GM23338 (cell line): ENCODE measurements at regions not wholly inside any gene's neighbourhood (a gene's known extent, or its start where the extent isn't known, plus 50 kb on each side); places are given as distances from the start of the nearest gene placed in this dataset.

Experiments used
- ATAC-seq: fragments of 200-7000 bp; cut with Tn5 transposase; 3 replicates; pipeline ENCODE4 v1.9.1; 2020
- DNase-seq: peaks from one replicate; pipeline ENCODE4 v3.0.0-alpha.2; 2015; ENCODE audit warnings: low spot score
- H2AFZ ChIP-seq: fragments of 200-600 bp; sonication (generic); 2 replicates; pipeline ENCODE4 v1.8.0; 2016; ENCODE audit warnings: antibody characterized with exemption, mild to moderate bottlenecking, moderate library complexity
- H3F3A ChIP-seq: fragments of 200-600 bp; sonication (generic); replicated peaks from 2 replicates; pipeline ENCODE4 v1.8.0; 2017; ENCODE audit warnings: antibody characterized with exemption, mixed run types, low read depth
- H3K27ac ChIP-seq: fragments of 200-600 bp; sonication (generic); 2 replicates; pipeline ENCODE4 v1.6.1; 2016; ENCODE audit warnings: low read depth
- H3K27me3 ChIP-seq: fragments of 200-600 bp; sonication (generic); 2 replicates; pipeline ENCODE4 v1.8.0; 2016; ENCODE audit warnings: mild to moderate bottlenecking, mixed run types, moderate library complexity; ENCODE audit not compliant: insufficient read depth
- H3K36me3 ChIP-seq: fragments of 200-600 bp; sonication (generic); 2 replicates; pipeline ENCODE4 v1.8.0; 2016; ENCODE audit warnings: mild to moderate bottlenecking; ENCODE audit not compliant: insufficient read depth
- H3K4me1 ChIP-seq: fragments of 200-600 bp; sonication (generic); 2 replicates; pipeline ENCODE4 v1.8.0; 2016; ENCODE audit warnings: mild to moderate bottlenecking, moderate library complexity; ENCODE audit not compliant: insufficient read depth
- H3K4me2 ChIP-seq: fragments of 200-600 bp; sonication (generic); 2 replicates; pipeline ENCODE4 v1.7.1; 2017; ENCODE audit warnings: mixed run types
- H3K4me3 ChIP-seq: fragments of 200-600 bp; sonication (generic); 2 replicates; pipeline ENCODE4 v1.6.1; 2016; ENCODE audit warnings: mixed run types
- H3K79me2 ChIP-seq: fragments of 200-600 bp; sonication (generic); replicated peaks from 2 replicates; pipeline ENCODE4 v1.8.0; 2017; ENCODE audit warnings: mild to moderate bottlenecking; ENCODE audit not compliant: insufficient read depth
- H3K9me2 ChIP-seq: fragments of 200-600 bp; sonication (generic); 2 replicates; pipeline ENCODE4 v1.8.0; 2017; ENCODE audit not compliant: insufficient read depth
- H4K20me1 ChIP-seq: fragments of 200-600 bp; sonication (generic); replicated peaks from 2 replicates; pipeline ENCODE4 v1.8.0; 2017; ENCODE audit warnings: mild to moderate bottlenecking; ENCODE audit not compliant: insufficient read depth
- H3K27ac Mint-ChIP-seq: 2 replicates; pipeline ENCODE4 v1.8.0; 2020; ENCODE audit warnings: inconsistent platforms, mild to moderate bottlenecking, moderate library complexity, mixed read lengths
- H3K27me3 Mint-ChIP-seq: 3 replicates; pipeline ENCODE4 v1.8.0; 2022; ENCODE audit warnings: low read depth, mild to moderate bottlenecking, moderate library complexity, mixed read lengths, inconsistent platforms; ENCODE audit not compliant: insufficient read depth, poor library complexity
- H3K36me3 Mint-ChIP-seq: 3 replicates; pipeline ENCODE4 v1.8.0; 2021; ENCODE audit warnings: low read depth, mild to moderate bottlenecking, inconsistent platforms, moderate library complexity, mixed read lengths
- H3K4me1 Mint-ChIP-seq: 3 replicates; pipeline ENCODE4 v1.8.0; 2020; ENCODE audit warnings: mild to moderate bottlenecking, inconsistent platforms, mixed read lengths
- H3K4me3 Mint-ChIP-seq: 3 replicates; pipeline ENCODE4 v1.8.0; 2021; ENCODE audit warnings: moderate library complexity, mild to moderate bottlenecking, inconsistent platforms, mixed read lengths
- H3K9me3 Mint-ChIP-seq: 3 replicates; pipeline ENCODE4 v1.8.0; 2020; ENCODE audit warnings: moderate library complexity, mild to moderate bottlenecking, inconsistent platforms, mixed read lengths
- CTCF ChIP-seq, 2 experiments: fragments of 200-600 bp in 1 of 2; sonication (generic) in 1 of 2; conservative IDR thresholded peaks; 2 replicates each; pipeline versions ENCODE4 v1.5.1 to v1.6.1; 2016 to 2017; ENCODE audit warnings: antibody characterized with exemption in 2 of 2, low read depth in 2 of 2, mild to moderate bottlenecking in 2 of 2, moderate library complexity in 1 of 2
- ETS1 ChIP-seq: IDR thresholded peaks from 2 replicates; pipeline ENCODE4 v1.6.1; 2016; ENCODE audit warnings: antibody characterized with exemption
- EZH2 ChIP-seq: fragments of 200-600 bp; sonication (generic); IDR thresholded peaks from one replicate; pipeline ENCODE4 v1.8.0; 2017; ENCODE audit warnings: antibody characterized with exemption, mild to moderate bottlenecking, low read depth; ENCODE audit not compliant: unreplicated experiment
- JUNB ChIP-seq: IDR thresholded peaks from one replicate; pipeline ENCODE4 v1.6.1; 2016; ENCODE audit warnings: antibody characterized with exemption; ENCODE audit not compliant: unreplicated experiment
- NANOG ChIP-seq: IDR thresholded peaks from 2 replicates; pipeline ENCODE4 v1.6.1; 2016; ENCODE audit warnings: antibody characterized with exemption, borderline replicate concordance
- POLR2AphosphoS5 ChIP-seq: IDR thresholded peaks from 2 replicates; pipeline ENCODE4 v1.6.1; 2016; ENCODE audit warnings: antibody characterized with exemption, low read depth
- REST ChIP-seq: IDR thresholded peaks from one replicate; pipeline ENCODE4 v1.6.1; 2018; ENCODE audit warnings: antibody characterized with exemption; ENCODE audit not compliant: unreplicated experiment
- STAT1 ChIP-seq: IDR thresholded peaks from one replicate; pipeline ENCODE4 v1.6.1; 2016; ENCODE audit warnings: antibody characterized with exemption; ENCODE audit not compliant: unreplicated experiment
- ZNF114 ChIP-seq: fragments of 250-450 bp; sonication (Bioruptor Pico); IDR thresholded peaks from 2 replicates; pipeline ENCODE4 v1.5.0; 2020; ENCODE audit warnings: mild to moderate bottlenecking, moderate library complexity
- ZNF331 ChIP-seq: fragments of 250-450 bp; sonication (Bioruptor Pico); IDR thresholded peaks from 2 replicates; pipeline ENCODE4 v1.5.0; 2020; ENCODE audit warnings: low read depth, mild to moderate bottlenecking, moderate library complexity

GRCh38 chr4:82145850-82146249 is 227.9 kb downstream of the HNRNPD start:
- Histone ChIP-seq H3K27me3 (peaks cover 8% of the 10 kb centered on the region; the same call in 1 of the 2 replicates), H2AFZ (no peak overlapping the region), H3K4me3 (no peak overlapping the region), H3K9me2 (no peaks in the 10 kb centered on the region), H3K79me2 (no peaks in the 10 kb centered on the region), H3K4me1 (no peaks in the 10 kb centered on the region), H3F3A (no peaks in the 10 kb centered on the region), H3K4me2 (no peak overlapping the region), H4K20me1 (no peaks in the 10 kb centered on the region), H3K27ac (no peak overlapping the region), H3K36me3 (no peaks in the 10 kb centered on the region)
- DNase-seq (no peak), ATAC-seq (no peak)
- no peak overlapping the region for H3K27ac Mint-ChIP-seq
- H3K4me3 Mint-ChIP-seq: no peak overlapping the region
- peaks cover 2% of the 10 kb centered on the region; the same call in 1 of the 3 replicates for H3K4me1 Mint-ChIP-seq
- TF ChIP-seq ETS1 (no peak), CTCF (conservative IDR thresholded peaks at IDR 0.05; ENCODE audit: low read depth in 2 of 2) (no peak), ZNF331 (CRISPR knock-in tag) (no peak), NANOG (no peak)
- no peaks in the 10 kb centered on the region for H3K36me3 Mint-ChIP-seq
- peaks cover 2% of the 10 kb centered on the region for H3K27me3 Mint-ChIP-seq
- H3K9me3 Mint-ChIP-seq: no peaks in the 10 kb centered on the region

- H3K4me3 ChIP-seq: no peak overlapping the region
- ATAC-seq (no peak), DNase-seq (no peak)
- H3K36me3 Mint-ChIP-seq: no peaks in the 10 kb centered on the region
- peaks cover 2% of the 10 kb centered on the region for H3K27me3 Mint-ChIP-seq
- H3K27ac Mint-ChIP-seq: no peak overlapping the region
- H4K20me1 ChIP-seq: no peaks in the 10 kb centered on the region
- H3K27me3 ChIP-seq: peaks cover 8% of the 10 kb centered on the region; the same call in 1 of the 2 replicates
- H3K79me2 ChIP-seq: no peaks in the 10 kb centered on the region
- H3F3A ChIP-seq: no peaks in the 10 kb centered on the region
- peaks cover 2% of the 10 kb centered on the region; the same call in 1 of the 3 replicates for H3K4me1 Mint-ChIP-seq
- no peak overlapping the region for H3K4me2 ChIP-seq
- H3K36me3 ChIP-seq: no peaks in the 10 kb centered on the region
- peaks cover 4% of the 10 kb centered on the region; the same call in 1 of the 2 replicates for H3K9me2 ChIP-seq
- H3K27ac ChIP-seq: no peak overlapping the region
- TF ChIP-seq CTCF (conservative IDR thresholded peaks at IDR 0.05; ENCODE audit: low read depth in 2 of 2): no peak
- TF ChIP-seq ZNF331 (CRISPR knock-in tag): no peak
- TF ChIP-seq JUNB: no peak
- no peak for TF ChIP-seq POLR2AphosphoS5
- no peak for TF ChIP-seq ZNF114 (CRISPR knock-in tag)
- TF ChIP-seq STAT1: no peak
- TF ChIP-seq ETS1: no peak
- TF ChIP-seq NANOG: no peak
- TF ChIP-seq EZH2: no peak
- no peak for TF ChIP-seq REST
- H3K4me1 ChIP-seq: no peaks in the 10 kb centered on the region
- no peak overlapping the region for H3K4me3 Mint-ChIP-seq
- no peaks in the 10 kb centered on the region for H3K9me3 Mint-ChIP-seq
- no peak overlapping the region for H2AFZ ChIP-seq
Measured at GRCh38 chr4:82140422-82140821, 233.4 kb downstream of the HNRNPD start.
